Left ventricle myocardium inferior (tissue), 1 donor: ENCODE measurements at regions not wholly inside any gene's neighbourhood (a gene's known extent, or its start where the extent isn't known, plus 50 kb on each side); places are given as distances from the start of the nearest gene placed in this dataset.

Experiments
- DNase-seq: peaks from one replicate; pipeline ENCODE4 v3.0.0-alpha.2; 2020
- H3K27ac ChIP-seq: fragments of 200-600 bp; replicated peaks from 2 replicates; pipeline ENCODE4 v1.8.0; 2021
- H3K27me3 ChIP-seq: fragments of 200-600 bp; 2 replicates; pipeline ENCODE4 v1.8.0; 2021; ENCODE audit warnings: low read depth
- H3K36me3 ChIP-seq: fragments of 200-600 bp; 2 replicates; pipeline ENCODE4 v1.8.0; 2021
- H3K4me1 ChIP-seq: fragments of 200-600 bp; 2 replicates; pipeline ENCODE4 v1.8.0; 2021
- H3K4me3 ChIP-seq: fragments of 200-600 bp; 2 replicates; pipeline ENCODE4 v1.8.0; 2021; ENCODE audit warnings: mild to moderate bottlenecking, moderate library complexity
- H3K9me3 ChIP-seq: fragments of 200-600 bp; replicated peaks from 2 replicates; pipeline ENCODE4 v1.8.0; 2021
- CTCF ChIP-seq: fragments of 200-600 bp; IDR thresholded peaks from 2 replicates; pipeline ENCODE4 v1.8.0; 2021; ENCODE audit warnings: antibody characterized with exemption, mild to moderate bottlenecking, borderline replicate concordance
- intact Hi-C: fragments of 100-400 bp; cut with micrococcal nuclease; formaldehyde crosslinking; loops from one replicate; pipeline ENCODE4 v1.11.0; 2022
- donor health status: DM: no; HTN: yes; CAD: no; lungs with severe emphysema.

DNA sequence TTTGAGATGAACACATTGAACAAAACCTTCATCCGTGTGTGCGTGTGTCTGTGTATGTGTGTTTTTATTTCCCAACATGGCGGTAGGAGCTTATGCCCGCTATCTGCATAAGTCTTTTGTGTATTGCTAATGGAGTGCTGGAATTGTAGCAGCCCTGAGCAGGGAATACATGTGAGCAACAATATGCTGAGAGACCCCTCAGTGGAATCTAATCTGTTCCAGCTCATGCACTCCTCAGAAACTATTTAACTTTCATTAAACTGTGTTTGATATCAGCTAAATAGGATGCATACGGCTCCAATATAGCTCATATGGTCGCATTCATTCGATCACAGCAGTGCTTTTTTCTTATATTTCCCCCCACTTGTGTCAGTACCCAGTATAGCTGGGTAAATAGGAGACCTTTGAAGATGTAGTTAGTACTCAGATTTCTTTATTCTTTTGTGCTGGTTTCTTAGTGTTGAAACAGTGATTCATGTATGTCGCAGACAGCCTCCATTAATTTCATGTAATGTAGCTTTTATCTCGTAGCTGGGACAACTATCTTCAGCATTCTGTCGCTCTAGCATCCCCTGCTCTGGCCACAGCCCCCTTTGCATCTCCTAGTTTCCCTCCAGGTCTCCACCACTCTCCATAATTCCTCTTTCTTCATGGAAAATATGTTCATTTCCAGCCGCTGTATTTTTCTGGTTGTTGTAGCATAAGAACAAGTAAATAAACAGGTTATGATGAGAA is 891.2 kb downstream of the BCL11A start:
- DNase-seq = no peak
- Histone ChIP-seq H3K27me3 (no peaks in the 10 kb centered on the region), H3K4me3 (no peak overlapping the region), H3K4me1 (no peaks in the 10 kb centered on the region), H3K27ac (no peak overlapping the region), H3K9me3 (no peaks in the 10 kb centered on the region), H3K36me3 (no peaks in the 10 kb centered on the region)
- intact Hi-C loops = no loop called here
- TF ChIP-seq CTCF = no peak

GRCh38 chr2:59660262-59660661 is 893.2 kb downstream of the BCL11A start:
- no peaks in the 10 kb centered on the region for H3K27me3 ChIP-seq
- intact Hi-C loops = no loop called here
- no peaks in the 10 kb centered on the region for H3K4me1 ChIP-seq
- H3K27ac ChIP-seq = no peak overlapping the region
- H3K36me3 ChIP-seq = no peaks in the 10 kb centered on the region
- no peaks in the 10 kb centered on the region for H3K9me3 ChIP-seq
- TF ChIP-seq CTCF = no peak
- no peak overlapping the region for H3K4me3 ChIP-seq
- no peak for DNase-seq

GRCh38 chr2:59658906-59659635 is 894.4 kb downstream of the BCL11A start:
- H3K36me3 ChIP-seq = no peaks in the 10 kb centered on the region
- H3K4me1 ChIP-seq = no peaks in the 10 kb centered on the region
- TF ChIP-seq CTCF = no peak
- no peak overlapping the region for H3K27ac ChIP-seq
- intact Hi-C loops = no loop called here
- no peaks in the 10 kb centered on the region for H3K9me3 ChIP-seq
- DNase-seq = no peak
- no peak overlapping the region for H3K4me3 ChIP-seq
- no peaks in the 10 kb centered on the region for H3K27me3 ChIP-seq

DNA sequence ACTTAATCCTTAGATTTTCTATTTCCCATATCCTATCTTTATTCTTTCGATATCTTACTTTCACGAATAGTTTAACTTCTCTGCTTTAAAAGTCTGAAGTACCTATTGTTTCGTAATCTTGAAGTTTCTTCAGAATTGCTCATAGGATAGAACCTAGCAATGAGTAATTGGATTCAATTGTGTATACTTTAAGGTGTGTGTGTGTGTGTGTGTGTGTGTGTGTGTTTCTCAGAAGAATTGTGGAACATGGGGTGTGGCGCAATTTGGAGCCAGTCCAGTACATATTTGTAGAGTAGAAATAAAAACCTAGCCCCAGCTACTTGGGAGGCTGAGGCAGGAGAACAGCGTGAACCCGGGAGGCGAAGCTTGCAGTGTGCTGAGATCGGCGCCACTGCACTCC is 897.6 kb downstream of the BCL11A start:
- Histone ChIP-seq H3K27me3 (peaks cover 5% of the 10 kb centered on the region), H3K27ac (no peak overlapping the region), H3K9me3 (no peaks in the 10 kb centered on the region), H3K36me3 (no peaks in the 10 kb centered on the region), H3K4me3 (no peak overlapping the region), H3K4me1 (no peaks in the 10 kb centered on the region)
- DNase-seq = no peak
- intact Hi-C loops = no loop called here
- no peak for TF ChIP-seq CTCF

- intact Hi-C loops = no loop called here
- Histone ChIP-seq H3K4me1 (no peaks in the 10 kb centered on the region), H3K27ac (no peak overlapping the region), H3K36me3 (no peaks in the 10 kb centered on the region), H3K9me3 (no peaks in the 10 kb centered on the region), H3K27me3 (peaks cover 7% of the 10 kb centered on the region), H3K4me3 (no peak overlapping the region)
- no peak for DNase-seq
- TF ChIP-seq CTCF = no peak
Measured at GRCh38 chr2:59654710-59655109, 898.7 kb downstream of the BCL11A start.
